ENCODE measurements at regions not wholly inside any gene's neighbourhood (a gene's known extent, or its start where the extent isn't known, plus 50 kb on each side); places are given as distances from the start of the nearest gene placed in this dataset.
"Not testable (repeated sequence)": the region's sequence is repeated elsewhere in the genome, so short reads cannot be mapped to it uniquely, and the experiment has no call there.

- Histone ChIP-seq H3K27ac (no peak overlapping the region), H3K4me1 (no peaks in the 10 kb centered on the region), H3K36me3 (ENCODE audit: insufficient read depth in 1 of 2, low read depth in 1 of 2) (no peaks in the 10 kb centered on the region), H3K4me3 (no peak overlapping the region), H3K27me3 (ENCODE audit: insufficient read depth in 3 of 3, low read length in 2 of 3) (no peaks in the 10 kb centered on the region), H3K9me3 (no peaks in the 10 kb centered on the region)
- ATAC-seq (no peak), DNase-seq (no peak)
- TF ChIP-seq, protein P1, sequence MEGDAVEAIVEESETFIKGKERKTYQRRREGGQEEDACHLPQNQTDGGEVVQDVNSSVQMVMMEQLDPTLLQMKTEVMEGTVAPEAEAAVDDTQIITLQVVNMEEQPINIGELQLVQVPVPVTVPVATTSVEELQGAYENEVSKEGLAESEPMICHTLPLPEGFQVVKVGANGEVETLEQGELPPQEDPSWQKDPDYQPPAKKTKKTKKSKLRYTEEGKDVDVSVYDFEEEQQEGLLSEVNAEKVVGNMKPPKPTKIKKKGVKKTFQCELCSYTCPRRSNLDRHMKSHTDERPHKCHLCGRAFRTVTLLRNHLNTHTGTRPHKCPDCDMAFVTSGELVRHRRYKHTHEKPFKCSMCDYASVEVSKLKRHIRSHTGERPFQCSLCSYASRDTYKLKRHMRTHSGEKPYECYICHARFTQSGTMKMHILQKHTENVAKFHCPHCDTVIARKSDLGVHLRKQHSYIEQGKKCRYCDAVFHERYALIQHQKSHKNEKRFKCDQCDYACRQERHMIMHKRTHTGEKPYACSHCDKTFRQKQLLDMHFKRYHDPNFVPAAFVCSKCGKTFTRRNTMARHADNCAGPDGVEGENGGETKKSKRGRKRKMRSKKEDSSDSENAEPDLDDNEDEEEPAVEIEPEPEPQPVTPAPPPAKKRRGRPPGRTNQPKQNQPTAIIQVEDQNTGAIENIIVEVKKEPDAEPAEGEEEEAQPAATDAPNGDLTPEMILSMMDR (IDR thresholded peaks at IDR 0.05), result no peak
- 66 to 73% (median 67%) methylated on average over 2 of the region's 2 CpGs for WGBS, 3 donors
- intact Hi-C loops (cut with DNase I), result no loop called here
Measured at GRCh38 chr2:224114428-224114827, 75.3 kb upstream of the SERPINE2 start.

DNA sequence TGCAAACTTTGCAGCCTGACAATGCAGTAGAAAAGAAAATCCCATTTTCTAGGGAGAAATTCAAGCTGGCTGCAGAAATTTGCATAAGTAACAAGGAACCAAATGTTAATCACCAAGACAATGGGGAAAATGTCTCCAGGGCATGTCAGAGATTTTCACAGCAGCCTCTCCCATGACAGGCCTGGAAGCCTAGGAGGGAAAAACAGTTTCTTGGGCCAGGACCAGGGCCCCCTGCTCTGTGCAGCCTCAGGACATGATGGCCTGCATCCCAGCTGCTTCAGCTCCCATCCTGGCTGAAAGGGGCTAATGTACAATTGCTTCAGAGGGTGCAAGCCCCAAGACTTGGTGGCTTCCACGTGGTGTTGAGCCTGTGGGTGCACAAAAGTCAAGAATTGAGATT, 74.8 kb upstream of the SERPINE2 start:
- H3K27ac ChIP-seq; H3K4me1 ChIP-seq; ATAC-seq; H3K36me3 ChIP-seq (ENCODE audit: insufficient read depth in 1 of 2, low read depth in 1 of 2); H3K4me3 ChIP-seq; H3K9me3 ChIP-seq; DNase-seq; intact Hi-C loops (cut with DNase I); H3K27me3 ChIP-seq (ENCODE audit: insufficient read depth in 3 of 3, low read length in 2 of 3): not testable (repeated sequence)
- WGBS, 3 donors, result 14 to 24% (median 23%) methylated on average over 1 of the region's 1 CpG

DNA sequence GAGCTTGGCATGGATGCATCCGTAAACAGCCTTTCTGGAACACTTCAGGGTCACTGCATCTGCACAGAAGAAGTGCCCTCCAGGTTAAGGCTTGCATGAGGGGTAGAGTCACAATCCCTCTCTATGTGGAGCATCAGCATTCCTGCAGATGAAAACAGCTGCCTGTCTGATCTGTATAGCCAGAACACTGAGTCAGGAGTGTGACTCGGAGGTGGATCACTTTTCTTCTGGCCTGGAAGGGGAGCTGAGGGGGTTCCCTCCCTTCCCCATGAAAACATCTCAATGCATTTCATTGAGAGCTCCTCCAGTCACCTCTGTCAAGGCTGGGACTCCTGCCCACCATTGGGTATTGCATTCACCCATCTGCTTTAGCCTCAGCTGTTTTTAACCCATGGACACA, 72.5 kb upstream of the SERPINE2 start:
- ATAC-seq (no peak), DNase-seq (no peak)
- H3K27ac ChIP-seq, result no peak overlapping the region
- intact Hi-C loops (cut with DNase I), result no loop called here
- H3K27me3 ChIP-seq (ENCODE audit: insufficient read depth in 3 of 3, low read length in 2 of 3), result no peaks in the 10 kb centered on the region
- no peaks in the 10 kb centered on the region for H3K36me3 ChIP-seq (ENCODE audit: insufficient read depth in 1 of 2, low read depth in 1 of 2)
- no peaks in the 10 kb centered on the region for H3K9me3 ChIP-seq
- H3K4me1 ChIP-seq, result no peaks in the 10 kb centered on the region
- TF ChIP-seq, protein P1 (IDR thresholded peaks at IDR 0.05), result no peak
- no peak overlapping the region for H3K4me3 ChIP-seq
- 70 to 83% (median 83%) methylated on average over 2 of the region's 2 CpGs for WGBS, 3 donors

- Histone ChIP-seq H3K27ac (no peak overlapping the region), H3K27me3 (ENCODE audit: insufficient read depth in 3 of 3, low read length in 2 of 3) (no peaks in the 10 kb centered on the region), H3K9me3 (no peaks in the 10 kb centered on the region), H3K36me3 (ENCODE audit: insufficient read depth in 1 of 2, low read depth in 1 of 2) (no peaks in the 10 kb centered on the region), H3K4me1 (no peaks in the 10 kb centered on the region), H3K4me3 (no peak overlapping the region)
- DNase-seq (no peak), ATAC-seq (no peak)
- intact Hi-C loops (cut with DNase I), result no loop called here
- 47 to 59% (median 53%) methylated on average over 6 of the region's 6 CpGs for WGBS, 3 donors
- TF ChIP-seq, protein P1 (IDR thresholded peaks at IDR 0.05), result no peak
Measured at GRCh38 chr2:224110811-224111210, 71.7 kb upstream of the SERPINE2 start.

DNA sequence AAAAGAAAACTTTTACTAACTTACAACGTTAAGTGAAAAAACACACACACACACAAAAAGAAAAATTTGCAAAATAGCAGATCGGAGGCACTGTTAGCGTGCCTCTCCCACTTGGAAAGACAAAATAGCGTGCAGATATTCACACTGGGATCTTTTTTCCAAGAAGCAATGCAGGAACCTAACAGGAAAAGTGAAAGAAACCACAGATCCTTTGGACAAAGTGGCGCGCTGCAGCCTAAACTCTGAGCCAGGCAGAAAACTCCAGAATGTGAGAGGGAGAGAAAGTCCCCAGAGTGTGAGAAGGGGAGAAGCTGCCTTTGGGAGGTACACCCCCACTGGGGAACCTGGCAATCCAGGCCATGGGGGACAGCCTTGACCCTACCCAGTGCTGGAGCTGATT, 70.7 kb upstream of the SERPINE2 start:
- intact Hi-C loops (cut with DNase I), result no loop called here
- Histone ChIP-seq H3K4me1 (no peaks in the 10 kb centered on the region), H3K9me3 (no peaks in the 10 kb centered on the region), H3K4me3 (no peak overlapping the region), H3K27me3 (ENCODE audit: insufficient read depth in 3 of 3, low read length in 2 of 3) (no peaks in the 10 kb centered on the region), H3K36me3 (ENCODE audit: insufficient read depth in 1 of 2, low read depth in 1 of 2) (no peaks in the 10 kb centered on the region), H3K27ac (no peak overlapping the region)
- no peak for ATAC-seq
- TF ChIP-seq, protein P1 (IDR thresholded peaks at IDR 0.05), result no peak
- no peak for DNase-seq
- 73 to 79% (median 78%) methylated on average over 6 of the region's 6 CpGs for WGBS, 3 donors

All from psoas muscle (tissue), 7 donors.